NB4 (cell line): ENCODE measurements at regions not wholly inside any gene's neighbourhood (a gene's known extent, or its start where the extent isn't known, plus 50 kb on each side); places are given as distances from the start of the nearest gene placed in this dataset.

Experiments
- DNase-seq: peaks from one replicate; pipeline ENCODE4 v3.0.0; 2010; ENCODE audit warnings: low read depth
- H3K4me3 ChIP-seq: one replicate; pipeline ENCODE4 v1.5.1; 2011; ENCODE audit warnings: mild to moderate bottlenecking, low read depth, low read length, moderate library complexity
- CTCF ChIP-seq: IDR thresholded peaks from one replicate; pipeline ENCODE4 v1.5.1; 2012; ENCODE audit warnings: low read depth, low read length
- MAX ChIP-seq: IDR thresholded peaks from 2 replicates; pipeline ENCODE4 v1.6.1; 2011; ENCODE audit warnings: low read depth, low read length
- MYC ChIP-seq: IDR thresholded peaks from 2 replicates; pipeline ENCODE4 v1.6.1; 2011; ENCODE audit warnings: low read depth, low read length
- POLR2A ChIP-seq: IDR thresholded peaks from 2 replicates; pipeline ENCODE4 v1.6.1; 2011; ENCODE audit warnings: mild to moderate bottlenecking; ENCODE audit not compliant: insufficient read length; ENCODE audit errors: extremely low read depth

GRCh38 chr16:86632206-86632605, 53.9 kb downstream of the FOXL1 start:
- no peak overlapping the region for H3K4me3 ChIP-seq
- no peak for TF ChIP-seq CTCF
- no peak for TF ChIP-seq MAX
- TF ChIP-seq POLR2A, result no peak

DNA sequence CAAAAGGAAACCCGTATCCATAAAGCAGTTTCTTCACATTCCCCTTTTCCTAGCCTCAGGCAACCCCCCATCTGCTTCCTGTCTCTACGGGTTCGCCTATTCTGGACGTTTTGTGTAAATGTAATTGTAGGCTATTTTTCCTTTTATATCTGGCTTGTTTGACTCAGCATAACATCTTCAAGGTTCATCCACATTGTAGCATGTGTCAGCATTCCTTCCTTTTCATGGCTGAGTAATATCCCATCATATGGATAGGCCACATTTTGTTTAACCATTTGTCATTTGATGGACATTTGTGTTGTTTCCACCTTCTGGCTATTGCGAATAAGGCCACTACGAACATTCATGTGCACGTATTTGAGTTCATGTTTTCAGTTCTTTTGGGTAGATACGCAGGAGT, 54.6 kb downstream of the FOXL1 start:
- H3K4me3 ChIP-seq, result no peak overlapping the region
- TF ChIP-seq POLR2A, result no peak
- no peak for TF ChIP-seq CTCF
- TF ChIP-seq MYC, result no peak
- no peak for TF ChIP-seq MAX
- DNase-seq, result no peak

More at GRCh38 chr16:86632206-86632605, 53.9 kb downstream of the FOXL1 start:
- DNase-seq, result no peak

- TF ChIP-seq CTCF (no peak), MAX (no peak), MYC (no peak), POLR2A (no peak)
- no peak for DNase-seq
- no peak overlapping the region for H3K4me3 ChIP-seq
Measured at GRCh38 chr16:86634292-86634691, 55.9 kb downstream of the FOXL1 start.

DNA sequence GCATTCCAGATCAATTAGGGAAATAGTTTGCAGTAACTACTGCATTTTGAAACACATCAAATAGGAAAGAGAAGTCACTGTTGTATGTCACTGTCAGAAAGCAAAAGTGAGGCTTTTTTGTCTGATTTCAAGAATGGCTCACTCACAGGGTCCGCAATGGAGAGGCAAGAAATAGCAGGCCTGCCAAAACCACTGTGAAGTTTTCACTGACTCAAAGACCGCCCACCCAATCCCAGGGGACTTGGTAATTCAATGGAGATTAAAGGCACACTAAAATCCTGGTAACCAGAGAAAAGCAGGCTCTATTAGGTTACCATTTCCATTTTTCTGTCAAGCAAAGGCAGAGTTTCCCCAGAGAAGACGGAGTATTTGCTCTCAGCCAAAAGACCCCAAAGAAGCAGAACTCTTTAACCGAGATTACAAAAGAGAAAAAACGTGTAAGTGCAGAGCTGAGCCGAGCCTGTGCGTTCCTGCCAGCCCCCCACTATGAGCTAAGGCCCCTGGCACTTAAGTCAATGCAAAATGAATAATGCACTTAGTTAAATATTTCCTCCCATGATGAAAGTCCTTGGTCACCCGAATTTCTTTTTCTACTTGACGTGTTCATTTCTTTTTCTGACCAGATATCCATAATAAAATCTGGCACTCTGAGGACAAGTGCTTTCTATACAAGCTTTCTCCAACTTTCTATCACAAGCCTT, 57.0 kb downstream of the FOXL1 start:
- no peak overlapping the region for H3K4me3 ChIP-seq
- no peak for TF ChIP-seq MAX
- TF ChIP-seq MYC, result no peak
- no peak for TF ChIP-seq POLR2A
- no peak for TF ChIP-seq CTCF
- peak; percentile 12 for DNase-seq

GRCh38 chr16:86635926-86636325, 57.6 kb downstream of the FOXL1 start:
- no peak for DNase-seq
- no peak overlapping the region for H3K4me3 ChIP-seq
- TF ChIP-seq MYC (no peak), POLR2A (no peak), CTCF (no peak), MAX (no peak)

- TF ChIP-seq MAX, result no peak
- no peak overlapping the region for H3K4me3 ChIP-seq
- no peak for DNase-seq
Measured at GRCh38 chr16:86637744-86638143, 59.4 kb downstream of the FOXL1 start.
